OCI-LY1 (cell line): ENCODE measurements at regions not wholly inside any gene's neighbourhood (a gene's known extent, or its start where the extent isn't known, plus 50 kb on each side); places are given as distances from the start of the nearest gene placed in this dataset.

Source experiments
- EZH2 ChIP-seq: fragments of 200-600 bp; sonication (generic), shearing (Covaris generic); IDR thresholded peaks from 2 replicates; pipeline ENCODE4 v1.8.0; 2017; ENCODE audit warnings: borderline replicate concordance, mixed run types, mild to moderate bottlenecking, antibody characterized with exemption, low read length, moderate library complexity, mixed read lengths
- TF ChIP-seq, protein P1 (sequence below): fragments of 200-600 bp; sonication (generic), shearing (Covaris generic); IDR thresholded peaks from 2 replicates; pipeline ENCODE4 v1.5.1; 2017; ENCODE audit warnings: mild to moderate bottlenecking, antibody characterized with exemption, low read length, moderate library complexity, mixed read lengths

DNA sequence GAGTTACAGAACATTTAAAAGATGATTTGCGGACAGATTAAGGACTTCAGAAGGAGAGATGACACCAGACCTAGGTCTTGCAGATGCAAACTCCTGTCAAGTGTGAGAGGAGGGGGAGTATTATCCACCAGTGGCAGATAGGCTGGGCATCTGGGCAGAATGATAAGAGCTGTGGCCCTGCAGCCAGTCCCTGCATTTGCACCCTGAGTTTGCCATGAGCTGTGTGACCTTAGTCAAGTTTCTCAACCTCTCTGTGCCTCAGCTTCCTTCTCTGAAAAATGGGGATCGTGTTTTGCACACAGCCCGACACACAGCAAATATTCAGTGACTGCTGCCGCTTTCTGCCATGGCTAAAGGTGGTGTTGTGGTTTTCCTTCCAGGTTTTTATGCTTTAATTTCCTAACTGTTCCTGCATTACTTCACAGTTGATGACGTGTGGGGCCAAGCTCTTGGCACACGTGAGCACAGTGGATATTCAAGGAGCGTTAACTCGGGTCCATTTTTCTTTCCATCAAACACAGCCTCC lies 516.2 kb downstream of the CDH26 start:
- TF ChIP-seq, protein P1, sequence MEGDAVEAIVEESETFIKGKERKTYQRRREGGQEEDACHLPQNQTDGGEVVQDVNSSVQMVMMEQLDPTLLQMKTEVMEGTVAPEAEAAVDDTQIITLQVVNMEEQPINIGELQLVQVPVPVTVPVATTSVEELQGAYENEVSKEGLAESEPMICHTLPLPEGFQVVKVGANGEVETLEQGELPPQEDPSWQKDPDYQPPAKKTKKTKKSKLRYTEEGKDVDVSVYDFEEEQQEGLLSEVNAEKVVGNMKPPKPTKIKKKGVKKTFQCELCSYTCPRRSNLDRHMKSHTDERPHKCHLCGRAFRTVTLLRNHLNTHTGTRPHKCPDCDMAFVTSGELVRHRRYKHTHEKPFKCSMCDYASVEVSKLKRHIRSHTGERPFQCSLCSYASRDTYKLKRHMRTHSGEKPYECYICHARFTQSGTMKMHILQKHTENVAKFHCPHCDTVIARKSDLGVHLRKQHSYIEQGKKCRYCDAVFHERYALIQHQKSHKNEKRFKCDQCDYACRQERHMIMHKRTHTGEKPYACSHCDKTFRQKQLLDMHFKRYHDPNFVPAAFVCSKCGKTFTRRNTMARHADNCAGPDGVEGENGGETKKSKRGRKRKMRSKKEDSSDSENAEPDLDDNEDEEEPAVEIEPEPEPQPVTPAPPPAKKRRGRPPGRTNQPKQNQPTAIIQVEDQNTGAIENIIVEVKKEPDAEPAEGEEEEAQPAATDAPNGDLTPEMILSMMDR = no peak
- TF ChIP-seq EZH2 = no peak
